ENCODE measurements at regions not wholly inside any gene's neighbourhood (a gene's known extent, or its start where the extent isn't known, plus 50 kb on each side); places are given as distances from the start of the nearest gene placed in this dataset.

DNA sequence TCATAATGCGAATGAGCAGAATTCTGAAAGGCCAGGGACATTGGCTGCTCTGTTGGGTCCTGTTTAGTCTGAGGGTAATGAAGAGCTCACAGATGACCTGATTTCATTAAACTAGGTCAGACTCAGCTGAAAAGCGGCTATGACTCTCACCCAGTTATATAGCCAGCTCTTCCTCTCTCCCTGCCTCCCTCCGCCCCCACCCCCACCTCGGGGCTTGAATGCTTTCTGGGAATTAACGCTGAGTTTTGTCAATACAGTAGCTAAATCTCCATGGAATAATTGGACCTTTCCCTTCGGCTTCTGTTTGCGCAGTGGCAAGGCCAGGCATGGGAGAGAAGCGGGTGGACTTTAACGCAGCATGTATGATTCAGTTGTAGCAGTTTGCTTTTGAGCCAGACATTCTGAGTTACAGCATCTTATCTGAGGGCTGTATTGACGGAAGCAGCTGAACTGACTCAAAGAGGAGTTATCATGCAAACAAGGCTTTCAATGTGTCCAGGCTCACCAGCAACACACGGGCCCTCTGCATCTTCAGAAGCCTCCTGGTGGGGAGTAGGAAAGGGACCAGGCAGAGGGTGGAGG lies 110.6 kb downstream of the MYCN start:
- DNase-seq (no peak), ATAC-seq (peak; percentile 28)
- intact Hi-C loops (cut with micrococcal nuclease): no loop called here

DNA sequence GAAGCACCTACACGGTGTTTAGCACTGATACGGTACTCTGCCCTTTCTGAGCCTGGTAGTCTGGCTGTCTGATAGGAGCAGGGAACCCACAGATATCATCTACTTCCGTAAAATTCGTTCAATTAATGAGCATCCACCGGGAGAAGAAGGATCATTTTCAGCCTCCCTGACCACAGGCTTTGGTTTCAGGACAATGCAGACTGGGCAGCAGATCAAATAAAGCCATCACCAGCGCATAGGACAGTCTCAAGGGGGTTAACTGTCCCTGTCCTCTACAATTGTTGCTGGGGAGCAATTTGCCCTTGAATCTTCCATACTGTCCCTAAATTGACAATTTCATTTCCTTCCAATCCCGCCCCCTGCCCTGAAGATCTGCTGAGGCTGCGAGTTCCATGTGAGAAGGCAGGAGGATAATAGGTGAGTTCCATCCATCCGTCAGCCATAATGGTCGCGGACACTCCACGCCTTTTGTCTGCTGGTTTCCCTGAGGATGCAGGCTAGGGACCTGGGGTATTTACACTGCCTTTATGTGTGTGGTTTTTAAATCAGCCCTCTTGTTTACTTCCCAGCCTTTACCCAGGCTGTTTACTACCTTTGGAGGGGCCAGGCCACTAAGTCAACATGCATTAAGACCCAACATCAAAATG lies 110.0 kb downstream of the MYCN start:
- intact Hi-C loops (cut with micrococcal nuclease): no loop called here
- ATAC-seq (no peak), DNase-seq (no peak)

DNA sequence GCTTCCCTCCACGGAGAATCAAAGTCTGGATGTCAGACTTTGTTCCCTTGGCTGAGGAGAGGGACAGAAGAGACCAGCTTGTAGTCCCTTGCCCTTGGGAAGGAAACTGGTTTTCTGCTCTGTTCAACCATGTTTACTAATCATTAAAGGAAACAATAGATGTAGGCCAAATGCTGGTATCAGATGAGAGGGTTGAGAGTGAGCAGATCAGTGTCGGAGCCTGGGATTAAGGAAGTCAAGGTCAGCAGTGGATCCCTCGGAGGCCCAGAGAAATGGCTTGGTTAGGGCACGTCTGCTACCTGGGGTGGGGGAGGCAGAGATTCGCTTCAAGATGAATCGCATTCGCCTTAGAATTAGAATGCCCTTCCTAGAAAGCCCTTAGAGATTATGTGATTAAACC lies 109.1 kb downstream of the MYCN start:
- no peak for ATAC-seq
- DNase-seq: no peak
- intact Hi-C loops (cut with micrococcal nuclease): no loop called here

DNA sequence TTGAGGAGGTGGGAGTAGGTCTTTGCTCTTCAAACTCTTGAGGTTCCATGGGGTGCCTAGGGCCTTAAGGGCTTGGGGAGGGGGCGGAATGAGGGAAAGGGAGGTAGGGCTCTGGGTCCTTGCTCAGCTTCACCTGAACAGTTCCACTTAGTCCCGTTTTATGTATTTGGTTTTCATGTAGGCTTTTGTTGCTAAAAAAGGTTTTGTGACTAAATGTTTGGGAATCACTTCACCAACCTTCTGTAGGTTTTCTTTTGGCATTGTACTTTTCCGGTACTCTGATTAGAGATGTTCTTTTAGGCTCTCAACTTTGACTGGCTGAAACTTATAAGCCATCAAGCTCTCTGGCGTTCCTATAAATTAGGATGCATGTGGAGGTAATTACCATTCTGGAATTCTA lies 108.1 kb downstream of the MYCN start:
- ATAC-seq: no peak
- no peak for DNase-seq
- intact Hi-C loops (cut with micrococcal nuclease): no loop called here

DNA sequence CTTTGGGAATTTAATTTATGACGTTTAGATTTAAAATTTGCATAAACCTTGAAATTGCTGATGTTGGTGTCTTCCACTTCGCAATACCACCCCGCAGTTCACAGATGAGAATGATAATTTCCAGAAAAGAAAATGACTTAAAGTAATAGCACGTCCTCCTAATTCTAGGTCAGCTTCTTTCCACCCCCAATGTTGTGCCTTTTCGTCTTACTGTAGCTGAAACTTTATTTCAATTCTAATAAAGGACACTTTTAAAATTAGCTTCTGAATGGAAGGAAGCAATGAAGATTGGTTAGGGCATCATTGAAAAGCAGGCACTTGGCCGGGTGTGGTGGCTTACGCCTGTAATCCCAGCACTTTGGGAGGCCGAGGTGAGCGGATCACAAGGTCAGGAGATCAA lies 107.4 kb downstream of the MYCN start:
- DNase-seq (no peak), ATAC-seq (no peak)
- intact Hi-C loops (cut with micrococcal nuclease): no loop called here

DNA sequence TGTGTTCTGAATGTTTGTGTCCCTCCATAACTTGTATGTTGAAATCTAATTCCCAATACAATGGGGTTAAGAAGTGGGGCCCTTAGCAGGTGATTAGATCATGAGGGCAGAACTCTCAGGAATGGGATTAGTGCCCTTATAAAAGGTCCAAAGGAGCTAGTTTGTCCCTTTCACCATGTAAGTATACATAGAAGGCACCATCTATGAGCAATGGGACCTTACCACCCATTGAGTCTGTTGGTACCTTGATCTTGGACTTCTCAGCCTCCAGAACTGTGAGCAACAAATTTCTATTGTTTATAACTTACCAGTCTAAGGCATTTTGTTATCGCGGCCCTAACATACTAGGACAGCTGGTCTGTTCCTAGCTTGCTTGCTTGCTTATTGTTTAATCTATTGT lies 106.3 kb downstream of the MYCN start:
- DNase-seq (no peak), ATAC-seq (no peak)
- intact Hi-C loops (cut with micrococcal nuclease): no loop called here

DNA sequence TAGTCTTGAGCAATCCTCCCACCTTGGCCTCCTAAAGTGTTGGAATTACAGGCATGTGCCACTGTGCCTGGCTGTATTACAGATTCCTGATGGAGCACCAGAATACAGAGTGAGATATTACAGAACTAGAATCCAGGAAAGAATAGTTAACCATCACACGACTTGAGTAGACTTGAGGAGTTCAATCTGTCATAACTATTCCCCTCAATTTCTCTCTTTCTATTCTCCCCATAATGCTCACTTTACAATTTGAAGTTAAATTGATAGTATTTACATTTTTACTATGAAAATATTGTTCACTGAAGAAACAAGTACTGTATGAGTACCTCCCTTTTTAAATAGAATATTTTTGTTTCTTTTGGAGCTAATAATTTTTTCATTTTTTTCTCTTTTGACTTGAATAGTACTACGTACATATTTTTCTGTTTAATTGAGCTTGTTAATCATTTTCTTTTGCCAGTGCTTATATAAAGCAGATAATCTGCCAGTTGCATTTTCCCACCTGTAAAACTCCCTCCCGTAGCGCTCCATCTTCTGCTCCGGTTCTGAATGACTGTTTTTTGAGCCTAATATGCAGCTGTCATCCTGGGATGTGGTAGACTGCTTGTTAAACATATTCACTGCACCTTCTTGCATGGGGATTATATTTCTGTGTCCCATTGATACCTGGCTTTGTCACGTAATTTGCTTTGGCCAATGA lies 105.5 kb downstream of the MYCN start:
- no peak for ATAC-seq
- intact Hi-C loops (cut with micrococcal nuclease): no loop called here
- DNase-seq: no peak

DNA sequence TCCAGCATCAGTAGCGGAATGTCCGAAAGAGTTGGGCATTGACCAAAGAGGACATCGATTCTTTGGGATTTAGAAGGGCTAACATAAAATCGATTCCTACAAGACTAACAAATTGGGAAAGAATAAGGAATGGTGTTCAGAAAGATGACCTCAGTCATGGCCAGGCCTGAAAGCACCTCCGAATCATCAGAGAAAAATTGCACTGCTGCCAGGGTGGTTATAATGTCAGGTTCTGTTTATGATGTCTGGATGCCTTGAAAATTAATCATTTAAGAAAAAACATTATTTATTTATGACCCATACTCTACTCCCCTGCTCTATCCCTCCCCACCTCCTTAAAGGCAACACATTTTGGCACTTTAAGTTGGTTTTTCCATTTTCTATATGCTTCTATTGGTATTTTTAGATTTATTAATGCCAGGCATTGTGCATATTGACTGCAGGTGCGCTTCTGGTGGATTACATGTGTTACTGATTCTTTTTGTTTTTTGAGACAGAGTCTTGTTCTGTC lies 104.7 kb downstream of the MYCN start:
- DNase-seq: no peak
- intact Hi-C loops (cut with micrococcal nuclease): no loop called here
- ATAC-seq: no peak

DNA sequence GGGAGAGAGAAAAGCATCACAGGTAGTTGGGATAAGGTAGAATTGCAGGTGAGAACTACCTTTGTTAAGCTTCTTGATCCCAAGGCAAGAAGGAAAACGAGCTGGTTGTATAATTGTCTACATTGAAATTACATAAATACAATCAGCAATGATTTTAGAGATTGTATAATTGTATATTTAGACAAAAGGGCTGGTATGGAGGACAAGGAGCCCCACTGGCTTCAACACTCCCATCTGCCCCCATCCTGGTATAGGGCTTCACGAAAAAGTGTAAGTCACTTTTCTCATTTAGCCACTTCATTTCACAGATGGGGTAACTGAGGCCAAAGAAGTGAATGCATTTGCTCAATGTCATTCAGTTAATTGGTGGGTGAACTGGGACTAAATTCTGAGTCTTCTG lies 103.3 kb downstream of the MYCN start:
- DNase-seq (no peak), ATAC-seq (no peak)
- intact Hi-C loops (cut with micrococcal nuclease): no loop called here

DNA sequence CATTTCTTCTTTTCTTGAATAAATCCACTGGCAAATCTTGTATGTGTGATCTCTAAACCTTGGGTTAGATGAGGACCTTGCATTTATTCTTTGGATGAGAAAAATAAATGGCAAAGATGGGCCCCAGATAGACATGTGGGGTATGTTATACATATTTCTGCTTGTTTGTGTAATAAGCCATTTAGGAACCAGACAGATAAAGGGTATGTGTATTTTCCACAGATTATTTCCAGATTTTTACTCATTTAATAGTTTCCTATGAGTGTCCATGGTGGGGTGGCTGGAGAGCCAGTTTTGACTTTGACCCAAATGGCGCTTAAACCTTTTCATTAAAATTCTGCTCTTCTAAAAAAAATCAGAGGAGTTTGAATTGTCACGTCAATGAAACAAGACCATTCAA lies 102.8 kb downstream of the MYCN start:
- DNase-seq (no peak), ATAC-seq (no peak)
- intact Hi-C loops (cut with micrococcal nuclease): no loop called here

DNA sequence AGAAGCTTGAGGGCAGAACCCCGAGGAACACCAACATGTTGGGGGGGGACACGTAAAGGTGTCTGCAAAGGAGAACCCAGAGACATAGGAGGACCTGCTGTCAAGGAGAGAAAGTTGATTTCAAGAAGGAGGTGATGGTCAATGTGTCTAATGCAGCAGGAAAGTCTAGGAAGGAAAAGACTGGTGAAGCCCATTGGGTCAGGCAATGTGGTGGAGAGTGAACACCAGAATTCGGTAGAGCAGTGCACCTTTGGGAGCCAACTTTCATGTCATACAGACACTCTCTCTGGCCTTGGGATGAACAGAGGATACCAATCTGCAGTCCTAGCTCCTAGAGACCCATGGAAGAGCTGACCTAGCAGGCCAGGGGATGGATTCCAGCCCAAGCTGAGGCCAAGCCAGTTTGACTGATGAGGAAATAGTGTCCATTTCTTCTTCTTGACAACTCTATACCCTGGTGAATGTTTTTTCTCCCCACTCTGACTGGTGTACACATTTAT lies 101.9 kb downstream of the MYCN start:
- intact Hi-C loops (cut with micrococcal nuclease): no loop called here
- DNase-seq (no peak), ATAC-seq (no peak)

DNA sequence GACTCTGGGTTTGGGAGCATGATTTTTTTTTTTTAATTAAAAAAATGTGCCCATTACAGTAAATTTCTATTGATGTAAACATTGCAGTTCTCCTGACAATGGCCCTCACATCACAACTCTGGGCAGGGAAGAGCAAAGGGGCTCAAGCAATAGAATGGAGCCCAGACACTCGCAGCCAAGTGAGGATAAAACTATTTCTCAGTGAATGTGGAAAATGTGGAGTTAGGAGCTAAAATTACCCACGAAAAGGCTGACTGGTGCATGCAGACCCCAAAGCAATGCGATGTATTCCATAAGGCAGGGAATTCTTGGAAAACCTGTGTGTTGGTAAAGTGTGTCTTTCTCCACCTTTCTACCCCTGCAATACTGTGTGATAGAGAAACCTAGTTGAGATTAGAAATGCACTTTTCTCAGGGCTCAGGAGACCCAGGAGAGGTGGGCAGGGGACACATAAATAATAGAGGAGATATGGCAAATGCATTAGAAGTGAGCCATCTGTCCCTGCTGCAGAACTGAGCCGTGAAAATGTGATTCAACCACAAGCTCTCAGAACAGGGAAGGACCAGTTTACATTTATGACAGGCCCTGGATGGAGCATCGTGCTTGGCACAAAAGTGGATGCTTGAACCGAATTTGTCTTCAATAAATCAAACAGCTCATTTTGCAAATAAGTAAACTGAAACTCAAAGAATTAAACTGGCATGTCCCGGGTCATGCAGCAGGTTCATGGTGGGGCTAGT lies 100.1 kb downstream of the MYCN start:
- intact Hi-C loops (cut with micrococcal nuclease): no loop called here
- ATAC-seq: no peak
- no peak for DNase-seq

DNA sequence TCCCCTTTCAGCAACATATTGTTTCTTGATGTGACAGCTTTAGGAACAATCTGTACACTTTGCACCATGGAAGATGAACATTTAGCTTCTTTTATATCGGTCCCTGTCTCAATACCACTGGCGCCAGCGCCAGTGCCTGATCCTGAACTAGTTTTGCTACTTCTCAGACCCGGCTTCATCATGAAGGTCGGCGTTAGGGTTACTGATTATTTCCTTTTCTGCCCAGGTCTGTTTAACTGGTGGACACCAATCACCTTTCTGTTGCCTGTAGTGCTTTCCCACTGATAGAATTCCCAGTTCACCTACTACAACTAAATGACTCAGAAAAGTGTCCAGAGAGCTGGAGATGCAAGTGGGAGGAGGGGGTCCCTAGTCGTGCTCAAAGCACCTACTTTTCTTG lies 99.5 kb downstream of the MYCN start:
- intact Hi-C loops (cut with micrococcal nuclease): no loop called here
- no peak for DNase-seq
- no peak for ATAC-seq

DNA sequence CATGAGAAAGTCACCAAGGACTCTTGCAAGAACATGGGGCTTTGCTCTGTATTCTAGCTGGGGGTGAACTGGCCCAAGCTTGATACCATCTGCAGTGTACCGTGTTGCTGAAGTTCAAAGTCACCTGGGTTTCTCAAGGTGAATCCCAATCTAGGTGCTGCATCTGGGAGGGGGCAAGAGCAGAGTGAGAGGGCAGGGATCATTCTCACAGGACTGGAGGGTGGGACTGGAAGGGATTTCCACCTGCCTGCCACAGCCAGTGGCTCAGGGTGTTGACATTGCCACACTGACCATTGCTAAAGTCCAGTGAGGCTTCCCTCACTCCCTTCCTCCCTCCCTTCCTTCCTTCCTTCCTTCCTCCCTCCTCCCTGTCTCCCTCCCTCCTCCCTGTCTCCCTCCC lies 98.7 kb downstream of the MYCN start:
- ATAC-seq (no peak), DNase-seq (no peak)
- intact Hi-C loops (cut with micrococcal nuclease): no loop called here

DNA sequence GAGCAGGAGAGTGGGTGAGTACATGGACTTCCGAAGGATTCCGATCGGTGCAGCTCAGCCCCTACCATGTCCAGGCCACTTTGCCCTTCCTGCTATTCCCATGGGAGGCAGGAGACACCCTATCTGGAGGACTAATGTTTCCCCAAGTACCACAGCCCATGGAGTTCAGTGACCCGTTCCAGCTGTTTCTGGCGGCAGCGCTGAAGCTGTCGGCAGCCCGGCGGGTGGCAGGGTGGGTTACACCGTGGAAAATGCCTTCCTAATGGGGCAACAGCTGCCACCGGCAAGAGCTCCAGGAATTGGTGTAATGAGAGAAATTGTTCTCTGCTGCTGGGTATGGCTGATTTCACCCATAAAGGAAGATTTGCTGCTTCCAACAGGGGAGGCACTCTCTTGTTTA lies 98.3 kb downstream of the MYCN start:
- no peak for ATAC-seq
- DNase-seq: no peak
- intact Hi-C loops (cut with micrococcal nuclease): no loop called here

DNA sequence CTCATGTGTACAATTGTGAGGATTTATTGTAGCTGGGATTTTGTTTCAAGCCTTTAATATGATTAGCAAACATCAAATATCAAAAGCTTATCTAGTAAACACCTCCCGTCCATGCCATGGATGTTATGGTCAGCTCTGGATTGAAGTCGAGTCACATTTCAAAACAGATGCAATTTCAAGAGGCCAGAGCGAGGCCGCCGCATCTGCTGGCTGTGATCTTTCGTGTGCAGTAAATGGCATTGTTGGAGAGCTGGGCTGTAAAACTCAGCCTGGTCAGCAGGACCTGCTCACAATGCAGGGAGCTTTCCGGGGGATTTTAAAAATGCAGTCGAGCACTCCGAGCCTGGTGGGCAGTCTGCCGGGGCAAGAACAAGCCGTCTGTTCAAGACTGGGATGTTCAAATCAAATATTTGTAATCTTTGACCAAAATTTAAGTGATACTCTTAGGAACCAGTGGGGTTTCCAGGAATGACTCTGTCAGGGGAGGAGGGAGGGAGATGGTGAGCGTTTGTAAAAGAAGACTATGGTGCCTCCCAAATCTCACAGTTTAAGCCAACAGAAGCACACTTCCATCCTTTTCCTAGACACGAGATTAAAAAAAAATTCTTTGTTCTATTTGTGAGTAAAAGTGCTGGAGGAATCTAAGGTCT lies 97.6 kb downstream of the MYCN start:
- intact Hi-C loops (cut with micrococcal nuclease): no loop called here
- no peak for ATAC-seq
- DNase-seq: no peak

DNA sequence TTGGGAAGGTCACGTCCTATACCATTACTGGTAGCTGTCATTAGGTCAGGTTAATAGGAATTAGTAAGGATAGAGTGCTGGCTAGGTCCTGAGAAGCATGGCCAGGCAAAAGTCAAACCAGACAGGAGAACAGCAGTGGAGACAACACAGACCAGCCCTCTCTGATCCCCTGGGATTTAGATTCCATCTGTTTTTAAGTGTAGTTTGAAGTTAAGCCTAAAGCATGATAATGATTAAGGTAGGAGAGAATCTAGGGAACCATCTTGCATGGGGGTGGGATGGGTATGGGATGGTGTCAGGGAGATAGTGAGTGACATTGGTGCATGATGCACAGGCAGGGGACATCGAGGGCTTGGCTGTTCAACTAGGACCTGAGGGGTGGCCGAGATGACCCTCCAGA lies 96.6 kb downstream of the MYCN start:
- DNase-seq: no peak
- intact Hi-C loops (cut with micrococcal nuclease): no loop called here
- ATAC-seq: no peak

DNA sequence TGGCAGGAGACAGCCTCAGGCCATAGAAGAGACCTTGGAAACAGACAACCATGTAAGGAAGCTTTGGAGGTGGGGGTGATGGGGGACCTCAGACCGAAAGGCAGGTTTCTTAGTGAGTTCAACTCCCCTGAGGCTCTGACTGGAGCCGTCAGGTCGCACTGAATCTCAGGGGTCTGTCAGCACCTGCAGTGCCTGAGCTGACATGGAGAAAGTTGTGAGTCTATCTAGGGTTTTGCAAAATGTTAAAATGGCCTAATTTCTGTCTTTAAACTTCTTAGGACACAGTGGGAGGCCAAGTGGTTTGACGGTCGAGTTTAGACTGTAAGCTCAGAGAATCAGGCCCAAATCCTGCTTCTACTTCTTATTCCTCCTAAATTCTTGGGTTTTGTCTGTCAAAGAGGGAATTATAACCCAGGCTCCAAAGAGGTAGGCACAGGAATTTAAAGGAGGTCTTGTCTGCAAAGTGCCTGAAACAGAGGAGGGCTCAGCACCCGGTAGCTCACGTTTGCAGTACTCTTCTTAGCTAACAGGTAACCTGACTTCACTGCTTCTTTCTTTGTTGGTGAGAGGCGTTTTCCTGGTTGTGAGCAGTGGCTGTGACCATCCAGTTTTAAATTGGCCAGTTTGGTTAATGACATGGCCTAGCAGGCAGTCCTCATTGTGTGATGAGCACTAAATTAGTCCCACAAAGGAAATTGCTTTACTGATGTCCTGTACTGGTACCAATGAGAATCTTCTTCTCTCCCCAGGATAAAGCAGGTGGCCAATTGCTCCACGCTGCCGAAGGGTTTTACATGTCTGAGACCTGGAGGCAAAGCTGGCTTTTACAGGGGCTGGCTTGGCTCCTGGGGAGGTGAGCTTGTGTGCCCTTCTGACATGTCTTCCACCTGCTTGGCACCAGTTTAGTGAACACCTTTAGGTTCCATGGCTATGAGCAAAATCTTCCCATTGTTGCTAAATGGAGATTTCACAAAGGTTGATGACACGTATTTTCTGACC lies 95.7 kb downstream of the MYCN start:
- no peak for ATAC-seq
- intact Hi-C loops (cut with micrococcal nuclease): no loop called here

More for the DNA sequence above, 95.7 kb downstream of the MYCN start:
- DNase-seq: no peak
